ENCODE measurements at regions not wholly inside any gene's neighbourhood (a gene's known extent, or its start where the extent isn't known, plus 50 kb on each side); places are given as distances from the start of the nearest gene placed in this dataset.

GRCh38 chr14:65906344-65906743, 493.8 kb downstream of the FUT8 start:
- no peak for TF ChIP-seq POLR2A (IDR thresholded peaks at IDR 0.05)
- TF ChIP-seq, protein P1, sequence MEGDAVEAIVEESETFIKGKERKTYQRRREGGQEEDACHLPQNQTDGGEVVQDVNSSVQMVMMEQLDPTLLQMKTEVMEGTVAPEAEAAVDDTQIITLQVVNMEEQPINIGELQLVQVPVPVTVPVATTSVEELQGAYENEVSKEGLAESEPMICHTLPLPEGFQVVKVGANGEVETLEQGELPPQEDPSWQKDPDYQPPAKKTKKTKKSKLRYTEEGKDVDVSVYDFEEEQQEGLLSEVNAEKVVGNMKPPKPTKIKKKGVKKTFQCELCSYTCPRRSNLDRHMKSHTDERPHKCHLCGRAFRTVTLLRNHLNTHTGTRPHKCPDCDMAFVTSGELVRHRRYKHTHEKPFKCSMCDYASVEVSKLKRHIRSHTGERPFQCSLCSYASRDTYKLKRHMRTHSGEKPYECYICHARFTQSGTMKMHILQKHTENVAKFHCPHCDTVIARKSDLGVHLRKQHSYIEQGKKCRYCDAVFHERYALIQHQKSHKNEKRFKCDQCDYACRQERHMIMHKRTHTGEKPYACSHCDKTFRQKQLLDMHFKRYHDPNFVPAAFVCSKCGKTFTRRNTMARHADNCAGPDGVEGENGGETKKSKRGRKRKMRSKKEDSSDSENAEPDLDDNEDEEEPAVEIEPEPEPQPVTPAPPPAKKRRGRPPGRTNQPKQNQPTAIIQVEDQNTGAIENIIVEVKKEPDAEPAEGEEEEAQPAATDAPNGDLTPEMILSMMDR (IDR thresholded peaks at IDR 0.05): no peak
